Vagina (tissue), 2 donors: ENCODE measurements at regions not wholly inside any gene's neighbourhood (a gene's known extent, or its start where the extent isn't known, plus 50 kb on each side); places are given as distances from the start of the nearest gene placed in this dataset.

Experiments used
- CTCF ChIP-seq, 3 experiments: fragments of 450-650 bp in 2 of 3; fragments of 200-600 bp in 1 of 3; sonication (generic) in 1 of 3; IDR thresholded peaks; one replicate each; pipeline ENCODE4 v1.5.1; 2017 to 2019; ENCODE audit warnings: antibody characterized with exemption in 3 of 3, mild to moderate bottlenecking in 2 of 3, moderate library complexity in 2 of 3
- POLR2AphosphoS5 ChIP-seq, 2 donors: sonication (generic); formaldehyde crosslinking; IDR thresholded peaks; one replicate each; pipeline ENCODE4 v1.9.0; 2017; ENCODE audit warnings: antibody characterized with exemption in 2 of 2, mild to moderate bottlenecking in 2 of 2, low read depth in 1 of 2; ENCODE audit not compliant: insufficient read depth in 1 of 2

GRCh38 chr6:82000551-82000950 lies 247.0 kb downstream of the IBTK start:
- TF ChIP-seq CTCF (IDR thresholded peaks at IDR 0.05) (no peak), POLR2AphosphoS5 (IDR thresholded peaks at IDR 0.05; ENCODE audit: insufficient read depth in 1 of 2, low read depth in 1 of 2) (no peak)
